ENCODE measurements at regions not wholly inside any gene's neighbourhood (a gene's known extent, or its start where the extent isn't known, plus 50 kb on each side); places are given as distances from the start of the nearest gene placed in this dataset.

GRCh38 chr2:104784264-104784663 lies 69.7 kb upstream of the POU3F3 start:
- DNase-seq: no peak

- DNase-seq: no peak
These were observed 67.7 kb upstream of the POU3F3 start for GRCh38 chr2:104786204-104786603.

GRCh38 chr2:104786821-104787220 lies 67.1 kb upstream of the POU3F3 start:
- no peak for DNase-seq

GRCh38 chr2:104787298-104788065 lies 66.4 kb upstream of the POU3F3 start:
- DNase-seq: no peak

GRCh38 chr2:104788742-104789455 lies 65.0 kb upstream of the POU3F3 start:
- peak; percentile 59 for DNase-seq

- peak; percentile 74 for DNase-seq
These were observed 63.7 kb upstream of the POU3F3 start for GRCh38 chr2:104790100-104790811.

- DNase-seq: no peak
These were observed 62.9 kb upstream of the POU3F3 start for GRCh38 chr2:104790901-104791495.

- no peak for DNase-seq
These were observed 59.9 kb upstream of the POU3F3 start for GRCh38 chr2:104793966-104794365.

- no peak for DNase-seq
These were observed 59.5 kb upstream of the POU3F3 start for GRCh38 chr2:104794441-104794840.

Data from retina (tissue), 1 donor.